ENCODE measurements at regions not wholly inside any gene's neighbourhood (a gene's known extent, or its start where the extent isn't known, plus 50 kb on each side); places are given as distances from the start of the nearest gene placed in this dataset.
"Not testable (repeated sequence)": the region's sequence is repeated elsewhere in the genome, so short reads cannot be mapped to it uniquely, and the experiment has no call there.

GRCh38 chr18:47669815-47670214 lies 260.6 kb downstream of the SMAD2 start:
- no peak for DNase-seq

- no peak for DNase-seq
These were observed 272.0 kb downstream of the SMAD2 start for GRCh38 chr18:47658498-47658897.

GRCh38 chr18:47654988-47655387 lies 275.5 kb downstream of the SMAD2 start:
- DNase-seq, result no peak

DNA sequence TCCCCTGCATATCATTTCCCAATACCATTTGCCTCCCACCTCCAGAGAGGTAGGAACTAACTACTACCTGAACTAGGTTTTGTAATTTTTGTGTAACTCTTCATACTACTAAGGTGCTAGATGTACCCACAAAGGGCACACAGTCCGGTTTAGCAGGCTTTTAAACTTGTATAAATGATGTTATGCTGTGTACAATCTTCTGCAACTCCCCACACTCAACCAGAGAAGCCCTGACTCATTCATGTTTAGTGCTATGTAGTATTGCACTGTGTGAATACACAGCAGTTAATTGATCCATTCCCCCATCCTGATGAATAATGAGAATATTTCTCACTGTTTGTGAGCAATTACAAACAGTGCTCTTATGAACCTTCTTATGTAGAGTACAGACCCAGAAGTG lies 285.6 kb downstream of the SMAD2 start:
- DNase-seq, result no peak

DNA sequence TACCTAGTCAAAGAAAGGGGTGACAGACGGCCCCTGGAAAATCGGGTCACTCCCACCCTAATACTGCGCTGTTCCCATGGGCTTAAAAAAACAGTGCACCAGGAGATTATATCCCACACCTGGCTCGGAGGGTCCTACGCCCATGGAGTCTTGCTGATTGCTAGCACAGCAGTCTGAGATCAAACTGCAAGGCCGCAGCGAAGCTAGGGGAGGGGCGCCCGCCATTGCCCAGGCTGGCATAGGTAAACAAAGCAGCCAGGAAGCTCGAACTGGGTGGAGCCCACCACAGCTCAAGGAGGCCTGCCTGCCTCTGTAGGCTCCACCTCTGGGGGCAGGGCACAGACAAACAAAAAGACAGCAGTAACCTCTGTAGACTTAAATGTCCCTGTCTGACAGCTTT lies 292.9 kb downstream of the SMAD2 start:
- not testable (repeated sequence) for DNase-seq

DNA sequence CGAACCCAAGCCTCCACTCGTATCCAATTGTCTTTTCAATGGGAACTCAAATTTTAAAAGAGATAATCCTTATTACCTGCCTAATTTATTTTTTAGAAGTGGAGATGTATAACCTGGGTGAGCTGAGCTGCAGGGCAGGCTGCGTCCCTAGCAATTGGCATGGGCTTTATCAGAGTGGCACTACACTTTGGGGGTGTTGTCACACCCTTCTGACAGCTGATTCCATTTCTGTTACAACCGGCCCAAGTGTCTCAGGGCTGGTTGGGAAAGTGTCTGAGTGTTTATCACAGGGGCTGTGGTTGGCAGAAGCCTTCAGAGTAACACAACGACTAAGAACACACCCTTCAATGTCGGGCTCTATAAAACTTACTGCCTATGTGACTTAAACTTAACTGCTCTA lies 295.0 kb downstream of the SMAD2 start:
- DNase-seq, result no peak

GRCh38 chr18:47632970-47633635 lies 297.4 kb downstream of the SMAD2 start:
- no peak for DNase-seq

DNA sequence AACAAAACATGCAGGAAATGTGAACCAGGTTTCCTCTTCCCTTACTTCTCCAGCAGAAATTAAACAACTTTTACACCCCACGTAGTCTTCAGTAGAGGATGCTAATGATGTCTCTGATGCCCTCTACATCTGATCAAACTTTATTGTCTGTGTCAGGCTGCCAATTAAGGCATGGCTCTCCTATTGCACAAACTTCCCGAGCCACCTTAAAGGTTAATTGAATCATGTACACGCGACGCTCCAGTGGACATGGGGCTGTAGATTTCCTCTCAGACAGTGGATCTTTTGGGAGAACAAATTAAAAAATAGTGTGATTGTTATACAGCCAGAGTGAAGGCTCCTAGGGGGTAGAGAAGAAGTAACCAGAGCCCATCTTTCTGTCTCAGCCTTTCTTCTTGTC lies 301.6 kb downstream of the SMAD2 start:
- DNase-seq, result no peak

GRCh38 chr18:47628240-47628781 lies 302.1 kb downstream of the SMAD2 start:
- no peak for DNase-seq

- DNase-seq, result no peak
These were observed 303.4 kb downstream of the SMAD2 start for GRCh38 chr18:47627030-47627429.

DNA sequence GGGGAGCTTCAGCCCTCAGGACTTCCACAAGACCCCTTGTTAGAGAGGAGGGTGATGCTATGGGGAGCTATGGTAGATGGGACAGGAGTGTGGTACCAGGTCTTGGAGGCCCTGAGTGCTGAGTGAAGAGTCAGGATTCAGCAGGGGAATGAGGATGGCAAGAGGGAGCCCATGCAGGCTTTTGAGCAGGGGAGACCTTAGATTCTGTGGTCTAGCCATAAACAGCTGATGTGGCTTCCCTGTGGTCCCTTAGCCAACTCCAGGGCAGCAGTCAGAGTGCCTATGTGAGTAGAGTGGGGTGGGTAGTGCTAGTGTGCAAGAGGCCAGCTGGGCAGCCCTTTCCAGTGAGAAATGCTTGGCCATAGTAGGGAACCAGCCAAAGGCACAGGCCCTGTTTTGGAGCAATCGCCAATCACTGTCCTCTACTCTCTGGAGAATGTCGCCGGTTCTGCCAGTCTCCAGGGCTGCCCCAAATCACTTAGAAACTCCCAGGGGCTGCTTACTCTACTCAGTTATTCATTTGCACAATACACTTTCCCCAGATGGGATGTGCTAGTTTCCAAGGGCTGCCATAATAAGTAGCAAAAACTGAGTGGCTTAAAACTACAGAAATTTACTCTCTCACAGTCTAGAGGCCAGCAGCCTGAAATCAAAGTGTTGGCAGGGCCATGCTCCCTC lies 310.5 kb downstream of the SMAD2 start:
- DNase-seq, result no peak

- DNase-seq, result no peak
These were observed 311.7 kb downstream of the SMAD2 start for GRCh38 chr18:47618758-47619157.

DNA sequence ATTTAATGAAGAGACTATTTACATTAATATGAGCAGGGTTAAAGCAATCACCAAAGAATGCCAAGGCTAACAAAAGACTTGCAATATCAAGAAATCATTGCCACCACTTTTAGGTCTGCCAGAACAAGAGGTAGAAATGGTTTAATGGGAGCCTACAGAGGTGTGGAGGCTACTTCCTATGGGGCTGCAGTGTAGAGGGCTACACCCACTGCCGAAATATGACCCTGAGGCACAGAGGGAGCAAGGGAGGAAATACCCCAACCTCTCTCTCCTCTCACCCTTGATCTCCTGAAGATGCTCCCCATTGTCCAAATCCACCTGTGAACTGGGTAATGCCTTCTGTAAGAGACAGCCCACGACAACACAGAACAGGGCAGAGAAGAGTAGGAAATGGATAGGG lies 315.4 kb downstream of the SMAD2 start:
- no peak for DNase-seq

GRCh38 chr18:47613929-47614328 lies 316.5 kb downstream of the SMAD2 start:
- no peak for DNase-seq

DNA sequence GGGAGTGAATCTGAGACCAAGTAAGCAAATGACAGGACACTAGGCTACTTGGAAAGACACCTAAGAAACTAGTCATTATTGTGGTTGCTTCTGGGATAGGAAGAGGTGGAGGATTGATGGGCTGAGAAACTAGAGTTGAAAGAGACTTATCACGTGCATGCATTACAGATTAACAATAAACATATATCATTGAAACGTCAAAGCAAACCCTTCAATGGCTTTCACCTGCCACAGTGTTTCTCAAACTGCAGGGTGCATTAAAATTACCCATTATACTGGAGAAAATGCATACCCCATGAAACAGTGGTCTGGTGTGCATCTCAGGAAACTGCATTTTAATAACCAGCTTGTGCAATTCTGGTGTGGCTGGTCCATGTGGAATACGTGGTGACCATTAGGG lies 318.8 kb downstream of the SMAD2 start:
- no peak for DNase-seq

GRCh38 chr18:47606526-47606925 lies 323.9 kb downstream of the SMAD2 start:
- DNase-seq, result no peak

- DNase-seq, result no peak
These were observed 325.4 kb downstream of the SMAD2 start for GRCh38 chr18:47605093-47605492.

DNA sequence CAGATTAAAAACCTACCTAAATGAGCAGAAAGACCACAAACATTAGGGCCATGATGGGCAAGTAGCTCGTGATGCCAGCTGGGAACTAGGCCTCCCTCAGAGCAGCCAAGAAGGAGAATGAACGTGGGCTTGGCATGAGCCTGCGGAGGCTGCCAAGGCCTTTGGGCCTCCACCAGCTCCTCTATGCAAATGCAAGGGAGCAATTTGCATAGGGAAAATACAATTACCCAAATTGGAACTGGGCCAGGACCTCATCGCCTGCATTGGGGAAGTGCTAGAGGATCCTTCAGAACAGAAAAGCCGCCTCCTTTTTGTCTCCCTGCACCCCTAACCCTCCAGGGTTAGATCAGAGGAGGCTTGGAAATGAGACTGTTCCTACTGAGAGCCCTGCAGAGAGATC lies 326.4 kb downstream of the SMAD2 start:
- DNase-seq, result no peak

GRCh38 chr18:47603158-47603557 lies 327.3 kb downstream of the SMAD2 start:
- DNase-seq, result no peak

GRCh38 chr18:47602273-47602897 lies 328.1 kb downstream of the SMAD2 start:
- no peak for DNase-seq

DNA sequence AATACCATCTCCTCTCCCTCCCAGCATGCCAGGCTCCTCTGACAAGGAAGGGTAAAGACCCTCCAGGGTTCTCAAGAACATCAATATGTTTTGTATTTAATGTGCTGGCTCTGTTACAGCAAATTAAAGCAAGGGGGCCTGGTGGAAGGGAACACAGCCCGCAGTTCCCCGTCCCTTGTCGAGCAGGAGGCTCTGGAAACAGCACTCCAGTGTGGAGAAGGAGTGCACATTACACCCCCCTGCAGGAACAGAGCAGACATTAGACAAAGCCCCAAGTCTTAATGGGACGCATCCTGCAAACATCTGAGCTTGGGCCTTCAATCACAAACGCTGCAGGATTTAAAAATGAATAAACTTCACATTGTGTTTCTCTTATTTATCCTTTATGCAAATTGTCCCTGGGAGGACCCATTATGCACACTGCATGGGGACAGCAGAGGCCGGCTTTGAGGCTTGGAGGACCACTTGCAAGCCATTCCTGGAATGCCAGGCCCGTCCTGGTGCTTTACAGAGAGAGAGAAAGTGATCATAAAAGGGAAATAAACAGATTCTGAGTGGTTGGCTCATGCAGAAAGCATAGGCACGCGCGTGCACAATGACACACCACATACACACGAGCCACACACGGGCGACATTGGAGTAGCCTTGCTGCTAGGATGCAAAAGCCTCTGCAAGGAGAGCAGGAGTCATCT lies 328.7 kb downstream of the SMAD2 start:
- no peak for DNase-seq

GRCh38 chr18:47595831-47596501 lies 334.5 kb downstream of the SMAD2 start:
- peak; percentile 11 for DNase-seq

DNA sequence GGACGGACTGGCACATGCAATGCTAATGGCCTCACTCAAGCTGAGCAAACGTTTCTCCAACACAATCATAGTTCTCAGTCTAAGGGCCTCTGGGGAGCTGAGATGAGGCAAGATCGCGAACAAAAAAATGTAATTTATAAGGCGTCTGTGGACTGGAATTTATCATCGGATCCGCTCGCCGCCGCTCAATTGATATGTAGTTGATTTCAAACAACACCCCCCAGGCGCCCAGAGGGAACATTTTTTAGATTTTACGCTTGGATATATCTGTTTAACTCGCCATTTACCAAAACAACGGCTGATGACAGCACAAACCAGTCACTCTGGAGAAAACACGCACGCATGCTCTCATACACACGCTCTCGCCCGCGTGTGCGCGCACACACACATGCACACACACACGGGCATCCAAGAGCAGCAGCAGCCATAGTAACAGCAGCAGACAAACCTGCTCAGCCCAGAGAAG lies 335.8 kb downstream of the SMAD2 start:
- DNase-seq, result no peak
